ENCODE measurements at regions not wholly inside any gene's neighbourhood (a gene's known extent, or its start where the extent isn't known, plus 50 kb on each side); places are given as distances from the start of the nearest gene placed in this dataset.
A peak's percentile ranks its signal among the peaks of the same experiment; 100 is the strongest.

GRCh38 chr6:144997996-144998395, 712.9 kb downstream of the UTRN start:
- no peak for TF ChIP-seq CTCF (IDR thresholded peaks at IDR 0.05; ENCODE audit: low read depth, low read length)
- H3K4me3 ChIP-seq (ENCODE audit: low read depth, low read length) = no peak overlapping the region
- ChIA-PET POLR2A (no interaction called here), CTCF (interaction anchor here (0.6 to 0.8 kb wide), 2 partner anchors 28 to 49 kb away, joined by 3 read pairs; no protein-coding TSS in a partner anchor)
- H3K9me3 ChIP-seq (ENCODE audit: control insufficient read depth, insufficient read depth, low read length) = no peaks in the 10 kb centered on the region
- DNase-seq (ENCODE audit: low read depth, low spot score) = no peak
- no peaks in the 10 kb centered on the region for H3K27me3 ChIP-seq (ENCODE audit: control insufficient read depth, insufficient read depth, low read length)
- no peak overlapping the region for H3K27ac ChIP-seq (ENCODE audit: low read depth, low read length)

DNA sequence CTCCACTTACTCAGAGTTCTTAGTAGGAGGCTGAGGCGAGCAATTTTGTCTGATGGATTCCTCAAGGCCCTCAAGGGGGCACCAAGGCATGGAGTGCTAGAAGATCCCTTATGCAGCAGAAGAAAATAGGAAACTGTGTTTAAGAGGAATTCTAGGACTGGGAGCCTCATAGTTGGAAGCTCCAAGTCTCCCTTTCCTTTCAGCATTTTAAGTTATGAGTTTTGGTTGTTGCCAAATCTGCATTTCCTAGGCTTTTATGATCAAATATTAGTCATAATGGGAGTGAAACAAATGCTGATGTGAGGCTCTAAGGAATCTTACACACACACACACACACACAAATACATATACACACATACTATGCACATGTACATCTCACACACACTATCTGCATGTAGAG, 714.0 kb downstream of the UTRN start:
- no peak overlapping the region for H3K27ac ChIP-seq (ENCODE audit: low read depth, low read length)
- CTCF ChIA-PET = interaction anchor here (0.8 kb wide), 1 partner anchor 27 kb away, joined by 3 read pairs; no protein-coding TSS in a partner anchor
- no peaks in the 10 kb centered on the region for H3K27me3 ChIP-seq (ENCODE audit: control insufficient read depth, insufficient read depth, low read length)
- H3K9me3 ChIP-seq (ENCODE audit: control insufficient read depth, insufficient read depth, low read length) = no peaks in the 10 kb centered on the region
- peak; percentile 24 for TF ChIP-seq CTCF (IDR thresholded peaks at IDR 0.05; ENCODE audit: low read depth, low read length)
- no peak overlapping the region for H3K4me3 ChIP-seq (ENCODE audit: low read depth, low read length)
- POLR2A ChIA-PET = no interaction called here
- DNase-seq (ENCODE audit: low read depth, low spot score) = no peak

DNA sequence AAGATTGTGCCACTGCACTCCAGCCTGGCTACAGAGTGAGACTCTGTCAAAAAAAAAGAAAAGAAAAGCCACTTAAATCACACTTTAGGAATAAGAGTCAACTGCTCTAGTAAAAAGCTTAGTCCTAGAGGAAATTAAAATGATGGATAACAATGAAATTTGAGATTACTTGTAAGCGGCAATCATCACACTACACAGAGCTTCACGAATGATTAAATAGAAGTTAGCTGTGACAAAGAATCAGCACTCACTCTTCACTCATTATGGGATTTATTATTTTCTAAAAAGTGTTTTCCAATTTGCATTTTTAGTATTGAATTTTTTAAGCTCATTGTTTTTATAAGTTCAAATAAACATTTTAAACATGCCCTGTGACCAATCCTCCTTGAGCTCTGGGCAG, 718.0 kb downstream of the UTRN start:
- Histone ChIP-seq H3K27me3 (ENCODE audit: control insufficient read depth, insufficient read depth, low read length) (no peaks in the 10 kb centered on the region), H3K4me3 (ENCODE audit: low read depth, low read length) (no peak overlapping the region), H3K9me3 (ENCODE audit: control insufficient read depth, insufficient read depth, low read length) (no peaks in the 10 kb centered on the region), H3K27ac (ENCODE audit: low read depth, low read length) (no peak overlapping the region)
- CTCF ChIA-PET = interaction anchor here (0.8 kb wide), 1 partner anchor 11 kb away, joined by 3 read pairs; no protein-coding TSS in a partner anchor
- POLR2A ChIA-PET = no interaction called here
- no peak for TF ChIP-seq CTCF (IDR thresholded peaks at IDR 0.05; ENCODE audit: low read depth, low read length)
- no peak for DNase-seq (ENCODE audit: low read depth, low spot score)

- Histone ChIP-seq H3K27me3 (ENCODE audit: control insufficient read depth, insufficient read depth, low read length) (no peaks in the 10 kb centered on the region), H3K27ac (ENCODE audit: low read depth, low read length) (no peak overlapping the region), H3K9me3 (ENCODE audit: control insufficient read depth, insufficient read depth, low read length) (no peaks in the 10 kb centered on the region), H3K4me3 (ENCODE audit: low read depth, low read length) (no peak overlapping the region)
- no peak for TF ChIP-seq CTCF (IDR thresholded peaks at IDR 0.05; ENCODE audit: low read depth, low read length)
- DNase-seq (ENCODE audit: low read depth, low spot score) = no peak
- POLR2A ChIA-PET = no interaction called here
- CTCF ChIA-PET = no interaction called here
Observed at GRCh38 chr6:145006914-145007313, 721.8 kb downstream of the UTRN start.

DNA sequence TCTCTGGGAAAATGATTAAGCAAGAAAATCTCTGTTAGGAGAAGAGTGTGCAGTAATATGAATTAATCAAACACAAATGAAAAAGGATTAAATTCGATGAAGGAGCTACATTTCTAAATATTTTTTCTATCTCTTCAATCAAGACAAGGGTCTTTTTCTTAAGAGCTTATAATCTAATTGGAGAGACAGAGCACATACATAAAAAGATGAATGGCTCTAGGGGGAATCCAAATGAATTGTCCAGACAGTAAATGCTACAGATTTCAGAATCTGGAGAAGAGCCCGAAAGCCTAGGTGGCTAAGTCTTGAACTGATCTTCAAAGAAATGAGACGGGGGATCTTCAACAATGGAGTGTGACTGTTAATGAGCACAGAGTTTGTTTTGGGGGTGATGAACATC, 723.6 kb downstream of the UTRN start:
- Histone ChIP-seq H3K27me3 (ENCODE audit: control insufficient read depth, insufficient read depth, low read length) (no peaks in the 10 kb centered on the region), H3K27ac (ENCODE audit: low read depth, low read length) (no peak overlapping the region), H3K9me3 (ENCODE audit: control insufficient read depth, insufficient read depth, low read length) (no peaks in the 10 kb centered on the region), H3K4me3 (ENCODE audit: low read depth, low read length) (no peak overlapping the region)
- ChIA-PET POLR2A (interaction anchor here (0.6 kb wide), 1 partner anchor 148 kb away, joined by 3 read pairs; no protein-coding TSS in a partner anchor), CTCF (interaction anchor here (1.0 kb wide), 1 partner anchor 423 kb away, joined by 5 read pairs; no protein-coding TSS in a partner anchor)
- DNase-seq (ENCODE audit: low read depth, low spot score) = no peak
- no peak for TF ChIP-seq CTCF (IDR thresholded peaks at IDR 0.05; ENCODE audit: low read depth, low read length)

All from AG04450 (cell line).